ENCODE measurements at regions not wholly inside any gene's neighbourhood (a gene's known extent, or its start where the extent isn't known, plus 50 kb on each side); places are given as distances from the start of the nearest gene placed in this dataset.

GRCh38 chr18:6465281-6465680 lies 50.6 kb upstream of the L3MBTL4 start:
- DNase-seq, result no peak

DNA sequence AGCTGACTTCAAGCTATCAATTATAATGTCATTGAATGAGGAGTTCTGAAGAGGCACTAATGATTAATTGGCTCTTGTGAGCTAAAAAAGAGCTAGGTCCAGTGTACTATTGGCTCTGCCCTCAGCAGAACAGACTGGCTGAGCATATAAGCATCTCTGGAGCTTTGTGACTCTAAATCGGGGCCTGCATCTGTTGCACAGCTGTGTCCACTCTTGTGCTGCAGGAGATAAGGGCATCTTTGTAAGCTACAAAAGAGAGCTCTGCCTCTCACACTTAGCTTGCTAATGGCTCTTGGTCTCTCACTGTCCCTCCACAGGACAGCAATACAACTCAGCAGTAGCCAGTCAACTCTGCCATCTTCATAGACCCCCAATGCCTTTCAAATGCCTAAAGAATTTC lies 61.5 kb upstream of the L3MBTL4 start:
- no peak for DNase-seq

- no peak for DNase-seq
Observed at GRCh38 chr18:6476880-6477279, 62.2 kb upstream of the L3MBTL4 start.

DNA sequence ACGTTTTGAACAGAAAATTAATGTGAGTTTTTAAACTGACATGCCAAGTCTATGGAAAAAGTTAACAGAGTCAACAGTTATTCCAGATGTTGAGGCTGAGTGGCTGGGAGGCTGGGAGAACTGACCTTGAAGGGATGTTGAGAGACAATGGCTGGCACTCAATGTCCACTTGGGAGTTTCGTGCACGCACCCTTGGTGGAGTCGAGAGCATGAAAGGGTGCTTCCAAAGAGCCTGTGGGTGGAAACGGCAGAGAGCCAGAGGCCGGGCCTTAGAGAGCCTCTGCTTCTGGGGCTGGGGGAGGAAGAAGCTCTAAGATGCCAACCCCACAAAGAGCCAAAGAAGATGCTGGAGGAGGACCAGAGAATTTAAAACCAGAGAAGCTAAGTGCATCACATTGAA lies 63.4 kb upstream of the L3MBTL4 start:
- no peak for DNase-seq

GRCh38 chr18:6479699-6480098 lies 65.0 kb upstream of the L3MBTL4 start:
- no peak for DNase-seq

- peak; percentile 21 to 55 for DNase-seq
Observed at GRCh38 chr18:6482198-6482977, 67.7 kb upstream of the L3MBTL4 start.

DNA sequence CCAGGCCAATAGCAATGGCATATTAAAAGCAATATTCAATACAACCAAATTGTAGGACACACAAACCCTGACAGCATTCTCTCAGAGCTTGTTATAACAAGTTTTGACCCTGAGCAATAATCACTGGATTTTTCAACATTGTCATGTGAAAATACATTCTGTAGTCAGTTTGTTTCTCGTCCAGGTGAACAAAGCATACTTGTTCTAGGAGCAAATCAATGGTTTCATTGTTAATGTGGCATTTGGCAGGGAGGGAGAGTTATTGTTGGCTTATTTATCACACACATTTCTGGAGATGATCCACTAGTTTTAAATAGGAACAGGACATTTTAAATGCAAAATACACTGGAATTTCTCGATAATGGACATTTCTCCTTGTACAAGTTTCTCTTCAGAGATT lies 69.9 kb upstream of the L3MBTL4 start:
- DNase-seq, result no peak

GRCh38 chr18:6486313-6486712 lies 71.6 kb upstream of the L3MBTL4 start:
- DNase-seq, result no peak

DNA sequence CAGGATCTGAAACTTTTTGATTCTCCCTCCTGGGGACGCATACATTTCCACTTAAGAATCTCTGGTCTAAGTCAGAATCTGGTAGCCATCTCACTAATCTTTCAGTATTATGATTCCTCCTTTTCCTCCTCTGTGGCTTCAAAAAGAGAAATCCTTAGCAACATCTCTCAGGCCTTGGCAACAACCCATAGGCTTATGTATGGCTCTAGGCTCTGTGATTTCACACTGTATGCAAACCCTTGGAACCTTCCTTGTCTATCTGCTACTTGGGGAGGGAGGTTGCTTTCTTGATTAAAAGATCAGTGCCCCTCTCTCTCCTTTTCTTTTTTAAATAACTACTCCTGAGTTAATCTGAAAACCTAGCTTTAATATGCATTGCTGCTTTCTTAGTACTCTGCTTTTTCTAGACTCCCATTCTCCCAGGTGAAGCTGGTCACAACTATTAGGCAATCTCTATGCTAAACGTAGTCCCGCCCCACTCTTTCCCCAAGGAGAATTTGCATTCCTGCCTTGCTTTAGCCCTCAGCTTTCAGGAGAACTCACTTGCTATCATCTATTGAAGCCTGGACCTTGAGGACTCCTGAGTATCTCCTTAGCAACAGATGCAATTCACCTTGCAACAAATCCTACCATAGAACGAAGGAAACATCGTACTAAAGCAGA lies 72.2 kb upstream of the L3MBTL4 start:
- DNase-seq, result no peak

- DNase-seq, result no peak
Observed at GRCh38 chr18:6487968-6488367, 73.3 kb upstream of the L3MBTL4 start.

DNA sequence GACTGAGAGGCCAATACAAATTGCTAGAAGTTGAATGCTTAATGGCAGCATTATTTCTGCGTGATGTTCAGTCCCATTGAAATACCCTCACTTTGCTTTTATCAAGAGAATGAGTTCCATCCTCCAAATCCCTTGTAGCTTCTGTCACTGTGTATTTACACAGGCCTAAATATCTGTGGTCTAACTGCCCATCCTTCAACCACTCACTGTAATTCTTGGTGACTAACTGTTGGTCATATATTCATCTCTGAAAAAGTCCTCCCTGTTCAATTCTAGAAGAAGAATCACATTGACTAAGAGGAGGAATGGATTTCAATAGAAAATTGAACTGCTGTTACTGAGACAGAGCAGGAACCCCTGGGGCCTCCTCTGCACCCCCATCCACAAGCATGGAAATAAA lies 74.2 kb upstream of the L3MBTL4 start:
- no peak for DNase-seq

DNA sequence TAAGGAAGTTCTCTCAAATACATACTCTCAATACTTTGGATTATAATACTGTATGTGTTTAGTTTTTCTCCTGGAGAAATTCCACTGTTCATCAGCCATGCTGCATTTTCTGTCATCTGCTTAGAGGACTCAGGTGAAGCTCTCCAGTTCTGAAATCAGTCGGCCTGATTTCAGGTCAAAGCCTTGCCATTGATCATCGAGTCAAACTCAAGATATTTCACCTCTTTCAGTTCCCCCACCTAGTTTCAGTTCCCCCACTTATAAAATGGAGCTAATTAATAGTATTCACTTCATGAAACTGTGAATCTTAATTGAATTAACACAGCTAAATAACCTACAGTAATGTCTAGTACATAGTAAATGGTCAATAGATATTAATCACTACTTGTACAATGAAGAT lies 75.3 kb upstream of the L3MBTL4 start:
- DNase-seq, result no peak

GRCh38 chr18:6493194-6493593 lies 78.5 kb upstream of the L3MBTL4 start:
- DNase-seq, result no peak

DNA sequence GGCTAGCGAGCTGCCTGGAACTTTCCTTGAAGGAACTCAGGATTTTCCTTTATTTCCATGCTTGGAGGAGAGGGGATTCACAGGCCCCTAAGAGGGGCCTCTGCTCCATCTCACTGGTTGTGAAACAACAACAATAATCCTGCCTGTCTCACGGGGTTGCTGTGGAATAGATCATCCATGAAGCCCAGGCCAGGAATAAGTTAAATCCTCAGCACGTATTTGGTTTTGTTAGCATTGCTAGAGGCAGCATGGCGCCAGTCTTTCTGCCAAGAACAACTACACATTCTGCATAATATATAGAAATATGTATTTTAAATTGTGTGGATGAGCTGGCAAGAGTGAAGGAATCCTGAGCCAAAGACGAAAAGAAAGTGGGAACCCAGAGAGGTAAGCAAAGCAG lies 80.8 kb upstream of the L3MBTL4 start:
- DNase-seq, result no peak

GRCh38 chr18:6497543-6497942 lies 82.8 kb upstream of the L3MBTL4 start:
- no peak for DNase-seq

GRCh38 chr18:6498289-6498856 lies 83.7 kb upstream of the L3MBTL4 start:
- DNase-seq, result no peak

- DNase-seq, result no peak
Observed at GRCh38 chr18:6504605-6505497, 90.1 kb upstream of the L3MBTL4 start.

- DNase-seq, result no peak
Observed at GRCh38 chr18:6505498-6505875, 90.8 kb upstream of the L3MBTL4 start.

GRCh38 chr18:6509417-6509816 lies 94.7 kb upstream of the L3MBTL4 start:
- DNase-seq, result no peak

DNA sequence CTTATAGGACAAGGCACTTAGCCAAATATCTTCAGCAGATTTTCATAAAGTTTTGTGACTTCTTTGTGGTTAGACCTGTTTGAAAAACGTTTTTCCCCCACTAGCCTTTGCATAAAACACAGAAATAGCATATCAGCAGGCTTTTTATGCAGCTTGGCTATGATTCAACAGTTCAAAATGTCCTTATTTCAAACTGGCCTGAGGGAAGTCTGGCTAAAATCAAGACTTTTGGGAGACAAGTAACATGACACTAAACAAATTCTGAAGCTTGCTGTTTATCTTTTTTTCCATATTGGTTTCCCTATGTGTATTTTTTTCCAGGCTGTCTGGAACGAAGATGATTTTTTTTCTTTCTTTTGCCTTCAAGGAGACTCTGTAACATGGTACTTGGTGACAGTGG lies 95.1 kb upstream of the L3MBTL4 start:
- DNase-seq, result no peak

DNA sequence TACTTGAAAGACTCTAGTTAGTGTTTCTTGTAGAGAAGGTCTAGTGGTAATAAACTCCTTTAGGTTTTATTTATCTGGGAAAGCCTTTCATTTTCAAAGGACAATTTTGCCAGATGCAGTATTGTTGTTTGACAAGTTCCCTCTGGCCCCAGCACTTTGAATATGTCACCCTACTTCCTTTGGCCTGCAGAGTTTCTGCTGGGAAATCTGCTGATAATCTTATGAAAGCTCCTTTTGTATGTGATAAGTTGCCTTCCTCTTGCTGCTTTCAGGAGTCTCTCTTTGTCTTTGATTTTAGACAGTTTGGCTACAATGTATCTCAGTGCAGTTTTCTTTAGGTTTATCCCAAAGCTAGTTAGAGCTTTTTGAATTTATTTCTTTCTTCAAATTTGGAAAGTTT lies 106.2 kb upstream of the L3MBTL4 start:
- DNase-seq, result no peak

DNA sequence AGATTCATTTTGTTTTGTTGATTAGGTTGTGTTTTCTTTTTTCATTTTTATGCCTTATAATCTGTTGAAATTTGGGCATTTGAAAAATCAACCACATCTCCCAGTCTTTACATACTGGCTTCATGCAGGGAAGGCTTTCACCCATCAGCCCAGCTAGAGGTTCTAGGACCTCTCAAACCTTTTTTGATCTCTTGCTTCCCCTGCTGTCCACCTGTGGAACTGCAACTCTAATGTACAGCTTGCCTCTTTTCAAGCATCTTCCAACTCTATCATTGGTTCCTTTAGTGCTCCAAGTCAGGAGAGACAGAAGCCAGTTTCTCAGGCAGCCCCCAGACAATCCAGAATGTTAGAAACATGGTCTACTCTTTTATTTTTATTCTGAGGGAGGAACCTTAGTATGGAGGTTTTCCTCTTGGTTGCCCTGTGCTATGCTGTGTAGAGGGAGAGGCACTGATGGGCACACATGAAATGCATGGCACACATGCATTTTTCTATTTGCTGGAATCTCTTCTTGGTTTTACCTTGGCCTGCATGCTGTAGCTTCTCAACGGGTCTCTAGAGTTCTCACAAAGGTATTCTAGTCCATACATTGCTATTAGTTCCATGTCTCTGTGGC lies 107.2 kb upstream of the L3MBTL4 start:
- DNase-seq, result peak; percentile 53 to 74

GRCh38 chr18:6525604-6526003 lies 110.9 kb upstream of the L3MBTL4 start:
- DNase-seq, result no peak
